ENCODE measurements at regions not wholly inside any gene's neighbourhood (a gene's known extent, or its start where the extent isn't known, plus 50 kb on each side); places are given as distances from the start of the nearest gene placed in this dataset.

DNA sequence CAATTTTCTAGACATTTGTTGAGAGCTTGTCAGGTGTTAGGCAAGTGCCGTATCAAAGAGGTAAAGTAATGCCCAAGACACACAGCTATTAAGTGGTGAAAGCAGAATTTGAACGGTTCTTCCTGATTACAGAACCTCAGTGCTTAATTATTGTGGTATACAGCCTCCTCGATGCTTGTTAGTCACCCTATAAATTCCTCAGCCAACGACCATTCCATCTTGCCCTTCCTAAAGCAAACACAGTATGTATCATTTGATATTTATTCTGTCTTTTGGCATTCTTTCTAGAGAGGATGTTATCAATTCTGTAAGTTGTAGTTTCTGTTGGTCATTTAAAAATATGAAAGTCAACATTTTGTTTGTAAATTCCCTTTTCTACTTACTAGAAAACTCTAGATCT, 297.8 kb upstream of the BMP2 start:
- TF ChIP-seq POLR2A (IDR thresholded peaks at IDR 0.05) (no peak), EP300 (IDR thresholded peaks at IDR 0.05) (no peak)
- TF ChIP-seq, protein P1, sequence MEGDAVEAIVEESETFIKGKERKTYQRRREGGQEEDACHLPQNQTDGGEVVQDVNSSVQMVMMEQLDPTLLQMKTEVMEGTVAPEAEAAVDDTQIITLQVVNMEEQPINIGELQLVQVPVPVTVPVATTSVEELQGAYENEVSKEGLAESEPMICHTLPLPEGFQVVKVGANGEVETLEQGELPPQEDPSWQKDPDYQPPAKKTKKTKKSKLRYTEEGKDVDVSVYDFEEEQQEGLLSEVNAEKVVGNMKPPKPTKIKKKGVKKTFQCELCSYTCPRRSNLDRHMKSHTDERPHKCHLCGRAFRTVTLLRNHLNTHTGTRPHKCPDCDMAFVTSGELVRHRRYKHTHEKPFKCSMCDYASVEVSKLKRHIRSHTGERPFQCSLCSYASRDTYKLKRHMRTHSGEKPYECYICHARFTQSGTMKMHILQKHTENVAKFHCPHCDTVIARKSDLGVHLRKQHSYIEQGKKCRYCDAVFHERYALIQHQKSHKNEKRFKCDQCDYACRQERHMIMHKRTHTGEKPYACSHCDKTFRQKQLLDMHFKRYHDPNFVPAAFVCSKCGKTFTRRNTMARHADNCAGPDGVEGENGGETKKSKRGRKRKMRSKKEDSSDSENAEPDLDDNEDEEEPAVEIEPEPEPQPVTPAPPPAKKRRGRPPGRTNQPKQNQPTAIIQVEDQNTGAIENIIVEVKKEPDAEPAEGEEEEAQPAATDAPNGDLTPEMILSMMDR (IDR thresholded peaks at IDR 0.05), result no peak

Measured in ovary (tissue), 3 donors.